Stimulated activated naive CD8-positive, alpha-beta T cell treated with anti-CD3 and anti-CD28 coated beads, Interleukin-15, Interleukin-2, amounts not matched to agents 100 ng/mL and 50 ng/mL, for 24 hours (primary cell): ENCODE measurements at regions not wholly inside any gene's neighbourhood (a gene's known extent, or its start where the extent isn't known, plus 50 kb on each side); places are given as distances from the start of the nearest gene placed in this dataset.

Experiments
- H3K27ac Mint-ChIP-seq: one replicate; pipeline ENCODE4 v1.8.0; 2021; ENCODE audit warnings: mild to moderate bottlenecking, mixed read lengths
- H3K27me3 Mint-ChIP-seq: one replicate; pipeline ENCODE4 v1.8.0; 2021; ENCODE audit warnings: mixed read lengths
- H3K36me3 Mint-ChIP-seq: one replicate; pipeline ENCODE4 v1.8.0; 2021; ENCODE audit warnings: low read depth, mixed read lengths
- H3K4me1 Mint-ChIP-seq: one replicate; pipeline ENCODE4 v1.8.0; 2021; ENCODE audit warnings: low read depth, mixed read lengths
- H3K4me3 Mint-ChIP-seq: one replicate; pipeline ENCODE4 v1.8.0; 2021; ENCODE audit warnings: mild to moderate bottlenecking, mixed read lengths
- H3K9me3 Mint-ChIP-seq: one replicate; pipeline ENCODE4 v1.8.0; 2021; ENCODE audit warnings: mixed read lengths

DNA sequence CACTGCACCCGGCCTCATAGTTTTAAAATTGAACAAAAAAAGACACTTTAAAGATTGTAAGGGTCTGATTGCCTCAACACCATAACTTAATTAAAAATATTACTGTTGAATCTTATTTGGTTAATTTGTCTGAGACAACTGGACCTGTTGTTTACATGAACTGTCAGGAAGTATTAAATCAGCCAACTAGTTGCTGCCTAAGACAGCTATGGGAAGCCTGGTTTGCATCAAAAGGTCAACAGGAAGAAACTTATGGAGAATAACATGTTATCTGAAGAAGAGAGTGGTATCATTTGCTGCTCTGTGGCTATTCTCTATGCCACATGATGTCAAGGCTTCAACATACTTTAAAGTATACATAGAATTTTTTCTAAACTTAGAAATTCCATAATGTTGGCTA, 853.5 kb upstream of the ADAMTS5 start:
- Mint-ChIP-seq H3K36me3 (no peaks in the 10 kb centered on the region), H3K27me3 (no peaks in the 10 kb centered on the region), H3K4me3 (no peak overlapping the region), H3K4me1 (no peaks in the 10 kb centered on the region), H3K9me3 (peaks cover 4% of the 10 kb centered on the region), H3K27ac (no peak overlapping the region)

DNA sequence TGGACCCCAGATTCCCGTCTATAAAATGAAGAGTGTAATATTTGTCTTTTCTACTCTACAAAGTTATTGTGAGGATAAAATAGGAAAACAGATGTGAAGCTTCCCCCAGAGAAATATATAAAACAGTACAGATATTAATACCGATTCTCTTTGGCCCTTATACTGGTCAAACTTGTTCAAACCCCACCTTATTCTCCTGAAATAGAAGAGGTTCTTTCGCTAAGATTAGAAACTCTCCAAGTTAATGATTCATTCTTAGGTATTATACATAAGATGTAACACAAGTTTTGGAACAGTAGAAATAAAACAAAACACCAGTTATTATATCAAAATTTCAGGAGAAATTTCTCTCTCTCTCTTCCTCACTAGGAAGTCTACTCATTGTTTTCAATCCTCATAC, 852.4 kb upstream of the ADAMTS5 start:
- H3K9me3 Mint-ChIP-seq = peaks cover 4% of the 10 kb centered on the region
- no peak overlapping the region for H3K27ac Mint-ChIP-seq
- no peak overlapping the region for H3K4me3 Mint-ChIP-seq
- H3K27me3 Mint-ChIP-seq = no peaks in the 10 kb centered on the region
- no peaks in the 10 kb centered on the region for H3K4me1 Mint-ChIP-seq
- H3K36me3 Mint-ChIP-seq = no peaks in the 10 kb centered on the region

DNA sequence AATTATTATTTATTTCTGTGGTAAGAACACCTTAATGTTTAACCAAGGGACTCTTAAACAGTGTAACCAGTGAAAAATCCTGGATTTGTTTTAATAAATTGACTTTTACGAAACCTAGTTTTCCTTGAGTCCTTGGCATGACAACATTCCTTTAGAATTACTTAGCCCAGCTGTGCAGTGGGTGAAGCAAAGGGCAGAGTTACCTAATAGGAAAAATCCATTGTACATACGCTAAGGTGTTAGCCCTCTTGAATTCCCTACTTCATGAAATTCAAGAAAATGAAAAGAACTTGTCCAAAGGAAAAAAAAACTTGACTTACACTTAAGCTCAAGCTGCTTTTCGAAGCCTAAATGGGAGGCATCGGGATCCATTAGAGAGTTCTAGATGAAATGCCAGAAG, 852.0 kb upstream of the ADAMTS5 start:
- Mint-ChIP-seq H3K4me3 (no peak overlapping the region), H3K27ac (no peak overlapping the region), H3K27me3 (no peaks in the 10 kb centered on the region), H3K9me3 (peaks cover 4% of the 10 kb centered on the region), H3K36me3 (no peaks in the 10 kb centered on the region), H3K4me1 (no peaks in the 10 kb centered on the region)

DNA sequence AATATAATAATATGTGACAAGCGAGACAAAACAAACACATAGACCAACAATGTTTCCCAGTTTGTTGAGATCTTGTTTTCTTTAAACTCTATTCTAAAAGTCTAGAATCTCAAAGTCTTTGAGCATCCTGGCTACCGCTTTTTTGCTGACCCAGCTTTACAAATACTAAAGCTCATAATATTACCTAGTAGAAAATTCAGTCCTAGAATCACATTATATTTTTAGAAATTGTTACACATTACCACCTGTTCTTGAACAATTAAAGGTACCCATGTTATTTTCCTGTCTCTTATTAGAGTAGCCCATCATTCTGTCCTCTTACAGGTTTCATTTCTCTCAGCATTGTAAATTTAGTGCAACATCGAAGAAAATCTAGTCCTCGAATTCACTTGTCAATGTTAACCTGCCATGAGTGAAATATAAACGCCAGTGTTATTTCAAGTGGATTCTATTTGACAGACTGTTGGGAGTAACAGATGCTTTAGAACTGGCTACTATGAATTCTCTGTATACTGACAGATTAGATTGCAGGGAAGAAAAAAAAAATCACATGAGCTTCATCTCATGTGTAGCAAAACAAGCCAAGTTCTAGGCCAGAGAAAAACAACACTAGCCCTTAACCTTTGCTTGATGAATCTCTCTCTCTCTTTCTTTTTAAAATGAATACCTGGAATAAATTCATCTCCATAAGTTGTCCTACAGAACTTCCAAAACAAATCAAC, 851.2 kb upstream of the ADAMTS5 start:
- Mint-ChIP-seq H3K4me1 (no peaks in the 10 kb centered on the region), H3K36me3 (no peaks in the 10 kb centered on the region), H3K27me3 (no peaks in the 10 kb centered on the region), H3K27ac (no peak overlapping the region), H3K9me3 (peaks cover 4% of the 10 kb centered on the region), H3K4me3 (no peak overlapping the region)

DNA sequence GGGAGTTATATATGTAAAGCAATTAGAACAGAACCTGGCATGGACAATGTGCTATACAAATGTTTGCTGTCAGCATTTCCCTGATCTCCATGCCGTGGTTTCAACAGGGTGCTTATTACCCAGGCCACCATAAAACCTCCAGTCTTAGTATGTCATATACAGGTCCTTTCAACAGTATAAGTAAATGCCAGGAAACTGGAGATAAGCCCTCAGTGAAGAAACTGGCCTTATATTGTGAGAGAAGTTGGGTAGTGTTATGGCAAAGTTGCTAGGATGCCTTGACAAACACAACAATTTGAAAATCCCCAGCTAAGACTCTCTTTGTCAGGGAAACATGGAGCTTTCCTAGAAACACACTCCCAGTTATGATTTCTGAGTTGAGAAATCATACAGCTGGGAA, 850.2 kb upstream of the ADAMTS5 start:
- Mint-ChIP-seq H3K36me3 (no peaks in the 10 kb centered on the region), H3K4me3 (no peak overlapping the region), H3K9me3 (peaks cover 4% of the 10 kb centered on the region), H3K27me3 (no peaks in the 10 kb centered on the region), H3K27ac (no peak overlapping the region), H3K4me1 (no peaks in the 10 kb centered on the region)

DNA sequence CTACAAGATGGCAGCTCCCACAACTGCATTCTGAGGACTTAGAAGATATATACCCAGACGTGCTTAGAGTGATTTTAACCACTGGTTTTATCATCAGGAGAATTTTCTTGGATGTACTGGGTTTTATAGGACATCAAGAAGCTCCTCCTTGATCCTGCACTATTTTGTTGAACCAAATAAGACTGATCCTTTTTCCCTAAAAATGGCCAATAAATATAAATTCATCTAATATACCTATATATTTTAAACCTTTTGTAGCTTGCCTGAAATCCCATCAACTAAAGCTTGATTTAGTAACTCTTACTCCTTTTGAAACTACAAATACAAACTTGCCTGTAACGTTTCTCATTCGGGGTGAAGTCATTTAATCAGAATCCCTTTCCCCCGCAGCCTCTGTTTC, 849.4 kb upstream of the ADAMTS5 start:
- Mint-ChIP-seq H3K4me1 (no peaks in the 10 kb centered on the region), H3K9me3 (peaks cover 4% of the 10 kb centered on the region), H3K4me3 (no peak overlapping the region), H3K27me3 (no peaks in the 10 kb centered on the region), H3K36me3 (no peaks in the 10 kb centered on the region), H3K27ac (no peak overlapping the region)

DNA sequence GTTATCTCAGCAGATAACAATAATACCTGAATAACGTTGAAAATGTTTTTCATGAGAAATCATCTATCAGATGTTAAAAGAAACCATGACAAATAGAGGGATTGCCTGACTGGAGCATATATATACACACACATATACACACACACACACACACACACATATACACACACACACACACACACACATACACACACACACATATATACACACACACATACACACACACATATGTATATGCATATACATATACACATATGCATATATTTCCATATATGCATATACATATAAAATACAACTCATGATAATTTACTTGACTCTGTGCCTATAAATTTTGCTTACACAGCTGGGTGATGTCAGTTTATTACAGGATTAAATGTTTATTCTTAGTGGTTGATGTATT, 847.3 kb upstream of the ADAMTS5 start:
- Mint-ChIP-seq H3K27ac (no peak overlapping the region), H3K9me3 (no peaks in the 10 kb centered on the region), H3K4me3 (no peak overlapping the region), H3K4me1 (no peaks in the 10 kb centered on the region), H3K27me3 (no peaks in the 10 kb centered on the region), H3K36me3 (no peaks in the 10 kb centered on the region)

DNA sequence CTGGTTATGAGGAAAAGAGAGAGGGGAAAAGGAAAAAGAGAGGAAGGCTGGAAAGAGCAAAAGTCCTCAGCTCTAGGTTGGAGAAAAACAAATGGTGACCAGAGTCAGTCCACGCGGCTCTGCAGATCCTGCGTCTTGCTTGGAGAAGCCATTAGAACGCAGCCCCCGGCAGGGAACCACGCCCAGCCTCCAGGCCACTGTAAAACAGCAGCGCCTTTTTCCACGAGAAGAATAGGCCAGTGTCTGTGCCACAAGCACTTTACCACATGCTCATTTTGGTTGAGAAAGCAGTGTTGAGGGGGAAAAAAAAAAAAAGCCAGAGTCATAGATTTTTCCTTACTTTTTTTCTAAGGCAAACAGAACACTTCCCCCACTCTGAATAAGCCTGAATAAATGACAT, 846.9 kb upstream of the ADAMTS5 start:
- H3K4me3 Mint-ChIP-seq = no peak overlapping the region
- no peaks in the 10 kb centered on the region for H3K27me3 Mint-ChIP-seq
- H3K36me3 Mint-ChIP-seq = no peaks in the 10 kb centered on the region
- no peaks in the 10 kb centered on the region for H3K9me3 Mint-ChIP-seq
- no peaks in the 10 kb centered on the region for H3K4me1 Mint-ChIP-seq
- H3K27ac Mint-ChIP-seq = no peak overlapping the region

DNA sequence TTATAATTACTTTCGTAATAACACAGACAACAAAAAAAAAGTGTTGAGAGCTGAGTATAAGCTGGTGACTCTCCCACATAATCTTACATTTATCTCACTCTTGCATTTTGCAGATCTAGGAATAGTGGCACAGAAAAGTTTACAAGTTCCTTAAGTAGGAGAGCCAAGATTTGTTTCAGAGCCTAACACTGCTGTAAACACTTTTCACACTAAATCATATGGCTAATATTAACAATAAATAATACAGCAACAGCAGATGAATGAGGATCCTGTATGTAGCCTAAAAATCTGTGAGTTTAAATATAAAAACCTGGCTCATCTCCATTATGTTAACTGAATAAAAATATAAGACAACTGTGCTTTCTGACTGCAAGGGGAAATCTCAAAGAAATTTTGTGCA, 846.5 kb upstream of the ADAMTS5 start:
- H3K27me3 Mint-ChIP-seq = no peaks in the 10 kb centered on the region
- no peaks in the 10 kb centered on the region for H3K4me1 Mint-ChIP-seq
- H3K27ac Mint-ChIP-seq = no peak overlapping the region
- no peak overlapping the region for H3K4me3 Mint-ChIP-seq
- no peaks in the 10 kb centered on the region for H3K9me3 Mint-ChIP-seq
- H3K36me3 Mint-ChIP-seq = no peaks in the 10 kb centered on the region

DNA sequence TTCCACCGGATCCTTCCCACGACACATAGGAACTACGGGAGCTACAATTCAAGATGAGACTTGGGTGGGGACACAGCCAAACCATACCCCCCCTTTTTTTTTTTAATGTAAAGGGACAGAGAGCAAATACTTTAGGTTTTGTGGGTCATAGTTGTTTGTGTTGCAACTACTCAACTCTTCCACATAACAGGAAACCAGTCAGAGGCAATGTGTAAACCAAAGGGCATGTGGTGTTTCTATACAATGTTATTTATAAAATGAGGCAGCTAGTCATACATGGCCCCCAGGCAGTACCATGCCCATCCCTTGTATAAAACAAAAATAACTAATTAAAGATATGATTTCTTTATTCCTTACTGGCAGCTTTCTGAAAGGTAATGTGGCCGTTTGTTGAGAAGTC, 845.4 kb upstream of the ADAMTS5 start:
- no peak overlapping the region for H3K4me3 Mint-ChIP-seq
- no peaks in the 10 kb centered on the region for H3K9me3 Mint-ChIP-seq
- H3K36me3 Mint-ChIP-seq = no peaks in the 10 kb centered on the region

DNA sequence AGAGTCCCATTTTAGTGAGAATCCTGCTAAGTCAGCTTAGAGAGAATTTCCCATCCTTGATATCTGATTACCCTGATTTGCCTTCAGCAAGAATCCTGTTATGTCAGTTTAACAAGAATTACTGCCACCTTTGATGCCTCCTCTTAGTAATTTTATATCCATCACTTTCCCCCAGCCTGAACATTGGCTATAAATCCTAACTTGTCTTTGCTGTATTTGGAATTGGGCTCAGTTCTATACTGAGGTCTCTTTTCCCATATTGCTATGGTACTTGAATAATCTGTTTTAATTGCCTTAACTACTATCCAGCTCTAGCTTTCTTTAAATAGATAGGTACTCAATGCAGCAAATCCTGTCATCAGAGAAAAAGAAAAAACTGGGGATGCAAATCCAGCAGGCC, 842.0 kb upstream of the ADAMTS5 start:
- H3K27ac Mint-ChIP-seq = no peak overlapping the region
- no peaks in the 10 kb centered on the region for H3K27me3 Mint-ChIP-seq
- H3K9me3 Mint-ChIP-seq = no peaks in the 10 kb centered on the region
- no peak overlapping the region for H3K4me3 Mint-ChIP-seq
- no peaks in the 10 kb centered on the region for H3K4me1 Mint-ChIP-seq
- no peaks in the 10 kb centered on the region for H3K36me3 Mint-ChIP-seq

More for the DNA sequence above, 845.4 kb upstream of the ADAMTS5 start:
- Mint-ChIP-seq H3K27me3 (no peaks in the 10 kb centered on the region), H3K27ac (no peak overlapping the region), H3K4me1 (no peaks in the 10 kb centered on the region)

DNA sequence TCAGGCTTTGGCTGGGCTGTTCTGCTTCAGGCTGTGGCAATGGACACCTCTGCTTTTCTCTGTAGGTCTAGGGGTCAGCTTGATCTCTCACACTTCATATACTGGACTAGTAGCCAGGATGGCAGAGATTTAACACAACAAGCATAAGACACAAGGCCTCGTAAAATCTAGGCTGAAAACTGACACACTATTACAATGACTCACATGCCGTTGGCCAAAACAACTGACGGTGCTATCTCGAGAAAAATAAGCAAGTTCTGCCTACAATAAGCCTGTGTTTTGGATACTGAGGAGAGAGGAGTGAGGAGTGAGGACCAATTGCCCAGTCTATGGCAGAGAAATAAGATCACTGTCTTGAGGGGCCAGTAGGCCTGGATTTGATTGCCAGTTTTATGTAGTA, 840.7 kb upstream of the ADAMTS5 start:
- Mint-ChIP-seq H3K27ac (no peak overlapping the region), H3K36me3 (no peaks in the 10 kb centered on the region), H3K4me1 (no peaks in the 10 kb centered on the region), H3K9me3 (no peaks in the 10 kb centered on the region), H3K4me3 (no peak overlapping the region), H3K27me3 (no peaks in the 10 kb centered on the region)

DNA sequence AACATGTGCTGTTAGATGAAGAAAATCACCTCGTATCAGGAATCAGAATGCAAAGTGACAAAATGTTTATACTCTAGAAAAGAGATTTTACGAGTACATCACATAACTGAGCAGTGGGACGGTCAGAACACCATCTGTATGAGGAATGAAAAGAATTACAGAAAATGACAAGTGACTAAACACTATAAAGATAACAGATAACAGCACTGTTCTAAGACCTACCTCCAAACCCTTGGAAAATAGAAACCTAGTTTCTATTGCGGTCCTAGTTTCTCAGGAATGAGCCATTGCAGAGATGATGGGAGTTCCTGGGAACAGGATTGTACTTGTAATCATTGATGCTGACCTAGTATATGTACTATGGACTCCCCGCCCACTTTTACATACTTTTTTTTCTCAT, 839.4 kb upstream of the ADAMTS5 start:
- Mint-ChIP-seq H3K27ac (no peak overlapping the region), H3K4me3 (no peak overlapping the region), H3K9me3 (no peaks in the 10 kb centered on the region), H3K36me3 (no peaks in the 10 kb centered on the region), H3K27me3 (no peaks in the 10 kb centered on the region), H3K4me1 (no peaks in the 10 kb centered on the region)

DNA sequence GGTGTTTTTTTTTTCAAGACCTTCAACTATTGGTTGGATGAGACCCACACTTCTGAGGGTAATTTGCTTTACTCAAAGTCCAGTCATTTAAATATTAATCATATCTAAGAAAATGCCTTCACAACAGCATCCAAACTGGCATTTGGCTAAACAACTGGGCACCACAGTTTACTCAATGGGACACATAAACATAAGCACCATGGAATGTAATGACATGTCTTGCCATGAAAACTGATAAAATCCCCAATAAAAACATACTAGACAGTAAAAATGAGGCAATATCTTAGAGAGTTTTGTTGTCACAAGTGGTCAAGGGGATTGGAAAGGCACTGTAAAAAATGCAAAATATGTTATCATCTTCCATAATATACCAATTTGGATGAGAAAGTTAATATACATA, 838.8 kb upstream of the ADAMTS5 start:
- Mint-ChIP-seq H3K4me3 (no peak overlapping the region), H3K36me3 (no peaks in the 10 kb centered on the region), H3K27ac (no peak overlapping the region), H3K27me3 (no peaks in the 10 kb centered on the region), H3K9me3 (no peaks in the 10 kb centered on the region), H3K4me1 (no peaks in the 10 kb centered on the region)

DNA sequence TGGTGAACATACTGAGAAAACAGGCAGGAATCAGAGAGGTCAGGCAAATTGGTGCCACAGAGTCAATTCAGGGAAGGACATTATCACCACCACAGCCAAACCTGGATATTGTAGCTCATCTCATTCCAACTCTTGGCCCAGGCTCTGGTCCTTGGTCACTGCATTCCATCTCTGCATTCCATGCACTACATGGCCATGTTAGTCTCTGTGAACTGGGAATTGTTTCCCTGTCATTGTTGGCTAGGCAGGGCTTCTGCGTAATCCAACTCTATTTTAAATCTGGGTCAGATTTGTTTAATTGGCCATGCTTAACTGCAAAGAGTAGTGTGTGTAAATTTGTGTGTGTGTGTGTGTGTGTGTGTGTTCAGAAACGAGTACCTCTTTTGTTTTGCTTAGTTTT, 837.6 kb upstream of the ADAMTS5 start:
- no peaks in the 10 kb centered on the region for H3K27me3 Mint-ChIP-seq
- no peaks in the 10 kb centered on the region for H3K4me1 Mint-ChIP-seq
- H3K36me3 Mint-ChIP-seq = no peaks in the 10 kb centered on the region
- H3K27ac Mint-ChIP-seq = no peak overlapping the region
- no peaks in the 10 kb centered on the region for H3K9me3 Mint-ChIP-seq
- no peak overlapping the region for H3K4me3 Mint-ChIP-seq

DNA sequence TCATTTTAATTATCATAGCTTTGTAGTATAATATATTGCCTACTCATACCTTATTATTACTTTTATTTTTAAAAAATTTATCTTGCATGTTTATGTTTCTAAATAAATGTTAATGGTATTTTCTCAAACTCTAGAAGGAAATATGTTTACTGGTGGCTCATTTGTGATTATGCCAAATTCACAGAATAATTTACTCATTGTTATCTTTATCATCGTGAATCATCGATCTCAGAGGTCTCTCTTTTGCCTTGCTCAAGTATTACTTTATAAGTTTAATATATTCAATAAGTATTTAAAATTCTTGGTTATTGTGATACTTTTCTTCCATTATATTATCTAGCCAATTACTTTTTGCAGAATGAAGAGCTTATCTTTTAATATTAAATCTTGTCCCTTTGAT, 836.7 kb upstream of the ADAMTS5 start:
- H3K27me3 Mint-ChIP-seq = no peaks in the 10 kb centered on the region
- no peaks in the 10 kb centered on the region for H3K36me3 Mint-ChIP-seq
- no peak overlapping the region for H3K27ac Mint-ChIP-seq
- no peaks in the 10 kb centered on the region for H3K4me1 Mint-ChIP-seq
- no peak overlapping the region for H3K4me3 Mint-ChIP-seq
- H3K9me3 Mint-ChIP-seq = no peaks in the 10 kb centered on the region
